GM23338 (cell line): ENCODE measurements at regions not wholly inside any gene's neighbourhood (a gene's known extent, or its start where the extent isn't known, plus 50 kb on each side); places are given as distances from the start of the nearest gene placed in this dataset.

Source experiments
- ATAC-seq: fragments of 200-7000 bp; cut with Tn5 transposase; 3 replicates; pipeline ENCODE4 v1.9.1; 2020
- DNase-seq: peaks from one replicate; pipeline ENCODE4 v3.0.0-alpha.2; 2015; ENCODE audit warnings: low spot score
- H2AFZ ChIP-seq: fragments of 200-600 bp; sonication (generic); 2 replicates; pipeline ENCODE4 v1.8.0; 2016; ENCODE audit warnings: antibody characterized with exemption, mild to moderate bottlenecking, moderate library complexity
- H3F3A ChIP-seq: fragments of 200-600 bp; sonication (generic); replicated peaks from 2 replicates; pipeline ENCODE4 v1.8.0; 2017; ENCODE audit warnings: antibody characterized with exemption, mixed run types, low read depth
- H3K27ac ChIP-seq: fragments of 200-600 bp; sonication (generic); 2 replicates; pipeline ENCODE4 v1.6.1; 2016; ENCODE audit warnings: low read depth
- H3K27me3 ChIP-seq: fragments of 200-600 bp; sonication (generic); 2 replicates; pipeline ENCODE4 v1.8.0; 2016; ENCODE audit warnings: mild to moderate bottlenecking, mixed run types, moderate library complexity; ENCODE audit not compliant: insufficient read depth
- H3K36me3 ChIP-seq: fragments of 200-600 bp; sonication (generic); 2 replicates; pipeline ENCODE4 v1.8.0; 2016; ENCODE audit warnings: mild to moderate bottlenecking; ENCODE audit not compliant: insufficient read depth
- H3K4me1 ChIP-seq: fragments of 200-600 bp; sonication (generic); 2 replicates; pipeline ENCODE4 v1.8.0; 2016; ENCODE audit warnings: mild to moderate bottlenecking, moderate library complexity; ENCODE audit not compliant: insufficient read depth
- H3K4me2 ChIP-seq: fragments of 200-600 bp; sonication (generic); 2 replicates; pipeline ENCODE4 v1.7.1; 2017; ENCODE audit warnings: mixed run types
- H3K4me3 ChIP-seq: fragments of 200-600 bp; sonication (generic); 2 replicates; pipeline ENCODE4 v1.6.1; 2016; ENCODE audit warnings: mixed run types
- H3K79me2 ChIP-seq: fragments of 200-600 bp; sonication (generic); replicated peaks from 2 replicates; pipeline ENCODE4 v1.8.0; 2017; ENCODE audit warnings: mild to moderate bottlenecking; ENCODE audit not compliant: insufficient read depth
- H3K9me2 ChIP-seq: fragments of 200-600 bp; sonication (generic); 2 replicates; pipeline ENCODE4 v1.8.0; 2017; ENCODE audit not compliant: insufficient read depth
- H4K20me1 ChIP-seq: fragments of 200-600 bp; sonication (generic); replicated peaks from 2 replicates; pipeline ENCODE4 v1.8.0; 2017; ENCODE audit warnings: mild to moderate bottlenecking; ENCODE audit not compliant: insufficient read depth
- H3K27ac Mint-ChIP-seq: 2 replicates; pipeline ENCODE4 v1.8.0; 2020; ENCODE audit warnings: inconsistent platforms, mild to moderate bottlenecking, moderate library complexity, mixed read lengths
- H3K27me3 Mint-ChIP-seq: 3 replicates; pipeline ENCODE4 v1.8.0; 2022; ENCODE audit warnings: low read depth, mild to moderate bottlenecking, moderate library complexity, mixed read lengths, inconsistent platforms; ENCODE audit not compliant: insufficient read depth, poor library complexity
- H3K36me3 Mint-ChIP-seq: 3 replicates; pipeline ENCODE4 v1.8.0; 2021; ENCODE audit warnings: low read depth, mild to moderate bottlenecking, inconsistent platforms, moderate library complexity, mixed read lengths
- H3K4me1 Mint-ChIP-seq: 3 replicates; pipeline ENCODE4 v1.8.0; 2020; ENCODE audit warnings: mild to moderate bottlenecking, inconsistent platforms, mixed read lengths
- H3K4me3 Mint-ChIP-seq: 3 replicates; pipeline ENCODE4 v1.8.0; 2021; ENCODE audit warnings: moderate library complexity, mild to moderate bottlenecking, inconsistent platforms, mixed read lengths
- H3K9me3 Mint-ChIP-seq: 3 replicates; pipeline ENCODE4 v1.8.0; 2020; ENCODE audit warnings: moderate library complexity, mild to moderate bottlenecking, inconsistent platforms, mixed read lengths
- CREB1 ChIP-seq: fragments of 250-450 bp; sonication (Bioruptor Pico); IDR thresholded peaks from 2 replicates; pipeline ENCODE4 v1.5.0; 2020; ENCODE audit warnings: low read depth, mild to moderate bottlenecking, moderate library complexity
- ETS1 ChIP-seq: IDR thresholded peaks from 2 replicates; pipeline ENCODE4 v1.6.1; 2016; ENCODE audit warnings: antibody characterized with exemption
- EZH2 ChIP-seq: fragments of 200-600 bp; sonication (generic); IDR thresholded peaks from one replicate; pipeline ENCODE4 v1.8.0; 2017; ENCODE audit warnings: antibody characterized with exemption, mild to moderate bottlenecking, low read depth; ENCODE audit not compliant: unreplicated experiment
- POLR2AphosphoS5 ChIP-seq: IDR thresholded peaks from 2 replicates; pipeline ENCODE4 v1.6.1; 2016; ENCODE audit warnings: antibody characterized with exemption, low read depth
- REST ChIP-seq: IDR thresholded peaks from one replicate; pipeline ENCODE4 v1.6.1; 2018; ENCODE audit warnings: antibody characterized with exemption; ENCODE audit not compliant: unreplicated experiment
- ZNF462 ChIP-seq: fragments of 250-450 bp; sonication (Bioruptor Pico); IDR thresholded peaks from 2 replicates; pipeline ENCODE4 v1.5.0; 2020; ENCODE audit warnings: mild to moderate bottlenecking, moderate library complexity

- no peak for TF ChIP-seq ZNF462
Measured at GRCh38 chr1:4177425-4178150, 277.5 kb upstream of the C1orf174 start (continued).

GRCh38 chr1:4178501-4179113 lies 278.5 kb upstream of the C1orf174 start:
- Histone ChIP-seq H2AFZ (no peak overlapping the region), H3K4me3 (no peak overlapping the region), H3K36me3 (no peaks in the 10 kb centered on the region), H3K4me2 (no peak overlapping the region), H3F3A (no peaks in the 10 kb centered on the region), H4K20me1 (no peaks in the 10 kb centered on the region), H3K4me1 (no peaks in the 10 kb centered on the region), H3K9me2 (no peaks in the 10 kb centered on the region), H3K79me2 (no peaks in the 10 kb centered on the region), H3K27me3 (no peaks in the 10 kb centered on the region), H3K27ac (no peak overlapping the region)
- H3K27me3 Mint-ChIP-seq, result peaks cover 7% of the 10 kb centered on the region
- peaks cover 31% of the 10 kb centered on the region for H3K36me3 Mint-ChIP-seq
- TF ChIP-seq REST, result no peak
- no peak for TF ChIP-seq EZH2
- no peak for TF ChIP-seq POLR2AphosphoS5
- TF ChIP-seq ETS1, result no peak
- TF ChIP-seq CREB1 (CRISPR knock-in tag), result no peak
- H3K4me3 Mint-ChIP-seq, result no peak overlapping the region
- H3K27ac Mint-ChIP-seq, result no peak overlapping the region
- DNase-seq (no peak), ATAC-seq (no peak)
- peaks cover 2% of the 10 kb centered on the region; the same call in 2 of the 3 replicates for H3K4me1 Mint-ChIP-seq
- peaks cover 68% of the 10 kb centered on the region for H3K9me3 Mint-ChIP-seq
